ENCODE measurements at regions not wholly inside any gene's neighbourhood (a gene's known extent, or its start where the extent isn't known, plus 50 kb on each side); places are given as distances from the start of the nearest gene placed in this dataset.

DNA sequence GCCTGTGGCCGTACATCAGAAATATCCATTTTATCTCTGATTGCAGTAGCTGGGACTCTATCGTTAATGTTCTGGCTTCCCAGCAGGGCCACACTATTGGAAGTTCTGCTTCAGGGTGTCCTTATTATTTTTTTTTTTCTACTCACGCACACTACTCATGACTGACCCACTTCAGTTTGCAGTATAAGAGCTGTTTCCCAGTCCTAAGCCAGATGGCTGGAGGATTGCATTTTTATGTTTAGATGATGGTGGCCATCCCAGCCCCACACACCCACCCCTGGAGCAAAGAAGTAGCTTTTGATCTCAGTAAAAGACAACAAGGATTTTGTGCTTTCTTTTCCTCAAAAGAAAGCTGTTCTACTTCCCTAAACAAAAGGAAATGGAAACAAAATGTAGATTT lies 557.0 kb upstream of the GALNTL6 start:
- no peak overlapping the region for H4K8ac ChIP-seq (ENCODE audit: extremely low read depth, insufficient read depth, low read length)
- no peak overlapping the region for H4K5ac ChIP-seq (ENCODE audit: insufficient read length, low read depth, low read length)
- H4K91ac ChIP-seq (replicated peaks; ENCODE audit: insufficient read length, low read length) = no peak overlapping the region
- no peak overlapping the region for H3K27ac ChIP-seq (ENCODE audit: low read depth, low read length)
- H3K56ac ChIP-seq (replicated peaks; ENCODE audit: insufficient read length, low read depth, low read length) = no peak overlapping the region
- no peak for DNase-seq (ENCODE audit: low read depth in 1 of 2, low spot score in 2 of 2)
- H4K20me1 ChIP-seq (replicated peaks in 1 of 2; ENCODE audit: control insufficient read depth in 1 of 2, insufficient read depth in 2 of 2, low read length in 2 of 2) = no peaks in the 10 kb centered on the region
- H3K9me3 ChIP-seq (ENCODE audit: insufficient read depth in 2 of 2, low read depth in 1 of 2, low read length in 1 of 2) = no peaks in the 10 kb centered on the region
- no peak overlapping the region for H2BK12ac ChIP-seq (ENCODE audit: low read depth, low read length)
- CTCF ChIA-PET (ENCODE audit: partially characterized antibody) = interaction anchor here (0.6 to 1.2 kb wide), 3 partner anchors 69 to 380 kb away, joined by 3 to 5 read pairs (median 3); no protein-coding TSS in a partner anchor
- FAIRE-seq = no peak
- H3K18ac ChIP-seq (ENCODE audit: extremely low read depth, low read length) = no peak overlapping the region
- H3K36me3 ChIP-seq (ENCODE audit: control insufficient read depth in 2 of 4, insufficient read depth in 4 of 4, low read length in 3 of 4) = no peaks in the 10 kb centered on the region
- no peaks in the 10 kb centered on the region for H3K23me2 ChIP-seq (ENCODE audit: low read depth, low read length)
- H3K4ac ChIP-seq (replicated peaks; ENCODE audit: insufficient read length, low read depth, low read length) = no peak overlapping the region
- H3K4me3 ChIP-seq (ENCODE audit: extremely low read depth in 1 of 4, insufficient read depth in 2 of 4, low read depth in 3 of 4, low read length in 4 of 4) = no peak overlapping the region
- no peak overlapping the region for H2AK5ac ChIP-seq (ENCODE audit: low read depth, low read length)
- H3K23ac ChIP-seq (ENCODE audit: insufficient read length) = no peak overlapping the region
- H2BK15ac ChIP-seq (ENCODE audit: low read length) = no peak overlapping the region
- no peak overlapping the region for H3K9ac ChIP-seq (replicated peaks in 1 of 4; ENCODE audit: extremely low read depth in 1 of 4, low read depth in 3 of 4, low read length in 3 of 4)
- H2AFZ ChIP-seq (ENCODE audit: low read length) = peak overlapping the region; percentile 57; the same call in 1 of the 2 replicates
- H2BK120ac ChIP-seq (replicated peaks; ENCODE audit: low read depth, low read length) = no peak overlapping the region
- no peaks in the 10 kb centered on the region for H3K79me1 ChIP-seq (ENCODE audit: low read depth, low read length)
- WGBS, 2 experiments (ENCODE audit: extremely low coverage in 1 of 2, insufficient coverage in 1 of 2, insufficient read length in 1 of 2, insufficient replicate concordance in 2 of 2, low coverage in 1 of 2, low lambda C conversion rate in 2 of 2, missing lambda C conversion rate in 1 of 2) = 93% methylated on average over 3 of the region's 3 CpGs; no CpG with 5 or more reads in 1 of the 2 experiments
- H3K4me1 ChIP-seq (replicated peaks in 1 of 4; ENCODE audit: control insufficient read depth in 3 of 4, insufficient read depth in 4 of 4, low read length in 3 of 4) = no peaks in the 10 kb centered on the region
- no peaks in the 10 kb centered on the region for H3K79me2 ChIP-seq (ENCODE audit: control insufficient read depth in 1 of 2, insufficient read depth in 2 of 2, low read length in 2 of 2)
- TF ChIP-seq RAD21 (IDR thresholded peaks at IDR 0.05 in 1 of 2, conservative IDR thresholded peaks at IDR 0.05 in 1 of 2; ENCODE audit: low read depth in 2 of 2, low read length in 2 of 2) (no peak), CBX5 (IDR thresholded peaks at IDR 0.05; ENCODE audit: low read depth, low read length) (no peak), POLR2AphosphoS5 (IDR thresholded peaks at IDR 0.05; ENCODE audit: low read depth, low read length) (no peak), ASH2L (IDR thresholded peaks at IDR 0.05; ENCODE audit: low read length) (no peak), SAP30 (IDR thresholded peaks at IDR 0.05; ENCODE audit: insufficient read depth, insufficient replicate concordance, low read length) (no peak), RXRA (IDR thresholded peaks at IDR 0.05; ENCODE audit: insufficient read depth, low read depth, low read length) (no peak), SP2 (IDR thresholded peaks at IDR 0.05; ENCODE audit: low read length) (no peak), POLR2A (IDR thresholded peaks at IDR 0.05; ENCODE audit: control extremely low read depth in 1 of 2, low read depth in 2 of 2, low read length in 2 of 2) (no peak), KDM1A (IDR thresholded peaks at IDR 0.05; ENCODE audit: borderline replicate concordance, low read length) (no peak), SRF (IDR thresholded peaks at IDR 0.05; ENCODE audit: low read depth, low read length) (no peak), TAF1 (IDR thresholded peaks at IDR 0.05; ENCODE audit: low read depth, low read length) (no peak), TCF12 (IDR thresholded peaks at IDR 0.05; ENCODE audit: low read depth, low read length) (no peak), BRCA1 (IDR thresholded peaks at IDR 0.05; ENCODE audit: low read depth, low read length) (no peak), MAFK (IDR thresholded peaks at IDR 0.05; ENCODE audit: low read depth, low read length) (no peak), JUND (IDR thresholded peaks at IDR 0.05; ENCODE audit: low read length) (no peak)
- H3K27me3 ChIP-seq (replicated peaks in 1 of 4; ENCODE audit: control insufficient read depth in 3 of 4, extremely low read depth in 1 of 4, insufficient read depth in 3 of 4, low read length in 3 of 4) = no peaks in the 10 kb centered on the region
- no peak overlapping the region for H3K14ac ChIP-seq (ENCODE audit: insufficient read length)
- no peak overlapping the region for H2BK5ac ChIP-seq (ENCODE audit: low read depth, low read length)
- H3K4me2 ChIP-seq (ENCODE audit: insufficient read depth in 1 of 2, low read depth in 2 of 2, low read length in 2 of 2) = no peak overlapping the region
- H2BK20ac ChIP-seq (ENCODE audit: low read length) = no peak overlapping the region
- POLR2A ChIA-PET (ENCODE audit: partially characterized antibody) = no interaction called here
